ENCODE measurements at regions not wholly inside any gene's neighbourhood (a gene's known extent, or its start where the extent isn't known, plus 50 kb on each side); places are given as distances from the start of the nearest gene placed in this dataset.

GRCh38 chr10:29374162-29374561 is 85.3 kb downstream of the LYZL1 start:
- no peak for DNase-seq (ENCODE audit: low spot score)
- no peak for ATAC-seq

More at GRCh38 chr10:29374162-29374561, 85.3 kb downstream of the LYZL1 start:
- H3K36me3 Mint-ChIP-seq (ENCODE audit: low read depth), result no peaks in the 10 kb centered on the region
- no peaks in the 10 kb centered on the region for H4K20me1 ChIP-seq (replicated peaks; ENCODE audit: insufficient read depth)
- H3F3A ChIP-seq (replicated peaks; ENCODE audit: low read depth), result no peaks in the 10 kb centered on the region
- no peaks in the 10 kb centered on the region for H3K9me2 ChIP-seq (ENCODE audit: insufficient read depth)
- no peaks in the 10 kb centered on the region for H3K79me2 ChIP-seq (replicated peaks; ENCODE audit: insufficient read depth)
- TF ChIP-seq ZNF462 (CRISPR knock-in tag; IDR thresholded peaks at IDR 0.05), result no peak
- no peak for TF ChIP-seq ZNF114 (CRISPR knock-in tag; IDR thresholded peaks at IDR 0.05)
- TF ChIP-seq EZH2phosphoT487 (IDR thresholded peaks at IDR 0.05; ENCODE audit: unreplicated experiment), result no peak
- TF ChIP-seq ETS1 (IDR thresholded peaks at IDR 0.05), result no peak
- no peak for TF ChIP-seq STAT1 (IDR thresholded peaks at IDR 0.05; ENCODE audit: unreplicated experiment)
- TF ChIP-seq EZH2 (IDR thresholded peaks at IDR 0.05; ENCODE audit: low read depth, unreplicated experiment), result no peak
- H3K36me3 ChIP-seq (ENCODE audit: insufficient read depth), result no peaks in the 10 kb centered on the region
- H3K27ac ChIP-seq (ENCODE audit: low read depth), result no peak overlapping the region
- peaks cover 3% of the 10 kb centered on the region for H3K27me3 Mint-ChIP-seq (ENCODE audit: insufficient read depth, low read depth, poor library complexity)
- no peaks in the 10 kb centered on the region; the same call in 2 of the 3 replicates for H3K9me3 Mint-ChIP-seq
- H3K4me1 ChIP-seq (ENCODE audit: insufficient read depth), result no peaks in the 10 kb centered on the region
- H2AFZ ChIP-seq, result no peak overlapping the region
- H3K4me2 ChIP-seq, result no peak overlapping the region
- H3K4me1 Mint-ChIP-seq, result no peaks in the 10 kb centered on the region
- no peak overlapping the region for H3K4me3 ChIP-seq
- H3K27ac Mint-ChIP-seq, result no peak overlapping the region
- H3K27me3 ChIP-seq (ENCODE audit: insufficient read depth), result no peaks in the 10 kb centered on the region
- no peak overlapping the region for H3K4me3 Mint-ChIP-seq
